Karpas-422 (cell line): ENCODE measurements at regions not wholly inside any gene's neighbourhood (a gene's known extent, or its start where the extent isn't known, plus 50 kb on each side); places are given as distances from the start of the nearest gene placed in this dataset.

Source experiments
- DNase-seq: peaks from one replicate; pipeline ENCODE4 v3.0.0-alpha.2; 2015
- H2AFZ ChIP-seq: fragments of 200-600 bp; sonication (generic); 2 replicates; pipeline ENCODE4 v1.6.1; 2014; ENCODE audit warnings: antibody characterized with exemption, low read length, mixed read lengths
- H3K27ac ChIP-seq: fragments of 200-600 bp; sonication (generic); 2 replicates; pipeline ENCODE4 v1.5.1; 2014; ENCODE audit warnings: mild to moderate bottlenecking, low read length, moderate library complexity
- H3K27me3 ChIP-seq: fragments of 200-600 bp; sonication (generic); 2 replicates; pipeline ENCODE4 v1.6.1; 2014; ENCODE audit warnings: low read length, mixed read lengths
- H3K36me3 ChIP-seq: fragments of 200-600 bp; sonication (generic); 2 replicates; pipeline ENCODE4 v1.6.1; 2014; ENCODE audit warnings: low read length, mixed read lengths; ENCODE audit not compliant: insufficient read depth
- H3K4me1 ChIP-seq: fragments of 200-600 bp; sonication (generic); 2 replicates; pipeline ENCODE4 v1.6.1; 2014; ENCODE audit warnings: mild to moderate bottlenecking, low read length, mixed read lengths
- H3K4me2 ChIP-seq: fragments of 200-600 bp; sonication (generic); 2 replicates; pipeline ENCODE4 v1.6.1; 2014; ENCODE audit warnings: low read length, low read depth, mild to moderate bottlenecking; ENCODE audit not compliant: poor library complexity, severe bottlenecking
- H3K4me3 ChIP-seq: fragments of 200-600 bp; sonication (generic); 2 replicates; pipeline ENCODE4 v1.5.1; 2014; ENCODE audit warnings: mild to moderate bottlenecking, antibody characterized with exemption, low read length, mixed read lengths
- H3K79me2 ChIP-seq: fragments of 200-600 bp; sonication (generic); 2 replicates; pipeline ENCODE4 v1.6.1; 2014; ENCODE audit warnings: mild to moderate bottlenecking, low read length, mixed read lengths
- H3K9ac ChIP-seq: fragments of 200-600 bp; sonication (generic); 2 replicates; pipeline ENCODE4 v1.6.0; 2014; ENCODE audit warnings: low read length
- H3K9me2 ChIP-seq: fragments of 200-600 bp; sonication (generic), shearing (Covaris generic); replicated peaks from 2 replicates; pipeline ENCODE4 v1.6.0; 2014; ENCODE audit warnings: mild to moderate bottlenecking, low read length, moderate library complexity; ENCODE audit not compliant: insufficient read depth
- H3K9me3 ChIP-seq: fragments of 300-700, 200-600 bp; sonication (generic); 2 replicates; pipeline ENCODE4 v1.6.1; 2014; ENCODE audit warnings: low read length, mixed read lengths
- H4K20me1 ChIP-seq: fragments of 200-600 bp; sonication (generic); 2 replicates; pipeline ENCODE4 v1.6.1; 2014; ENCODE audit warnings: mild to moderate bottlenecking, antibody characterized with exemption, low read length, low read depth; ENCODE audit not compliant: insufficient read depth

- no peak overlapping the region for H3K27ac ChIP-seq
- H3K36me3 ChIP-seq = no peaks in the 10 kb centered on the region
- no peak for DNase-seq
- H2AFZ ChIP-seq = no peak overlapping the region
- H3K27me3 ChIP-seq = no peaks in the 10 kb centered on the region
- no peaks in the 10 kb centered on the region for H3K79me2 ChIP-seq
- no peaks in the 10 kb centered on the region for H4K20me1 ChIP-seq
- peaks cover 25% of the 10 kb centered on the region for H3K9me3 ChIP-seq
- no peak overlapping the region for H3K4me2 ChIP-seq
- H3K4me3 ChIP-seq = no peak overlapping the region
- H3K9ac ChIP-seq = no peak overlapping the region
- H3K9me2 ChIP-seq = no peaks in the 10 kb centered on the region; the same call in 1 of the 2 replicates
- H3K4me1 ChIP-seq = no peaks in the 10 kb centered on the region
Measured at GRCh38 chr14:29217813-29218450, 451.3 kb downstream of the FOXG1 start.

- no peak overlapping the region for H3K4me3 ChIP-seq
- no peak overlapping the region for H3K4me2 ChIP-seq
- no peak for DNase-seq
- no peaks in the 10 kb centered on the region for H4K20me1 ChIP-seq
- H3K36me3 ChIP-seq = no peaks in the 10 kb centered on the region
- H2AFZ ChIP-seq = no peak overlapping the region
- no peaks in the 10 kb centered on the region for H3K4me1 ChIP-seq
- no peak overlapping the region for H3K9ac ChIP-seq
- no peaks in the 10 kb centered on the region for H3K79me2 ChIP-seq
- no peak overlapping the region for H3K27ac ChIP-seq
- H3K27me3 ChIP-seq = no peaks in the 10 kb centered on the region
- no peaks in the 10 kb centered on the region; the same call in 1 of the 2 replicates for H3K9me2 ChIP-seq
- peaks cover 22% of the 10 kb centered on the region for H3K9me3 ChIP-seq
Measured at GRCh38 chr14:29220072-29220471, 453.5 kb downstream of the FOXG1 start.

- Histone ChIP-seq H4K20me1 (no peaks in the 10 kb centered on the region), H3K27me3 (no peaks in the 10 kb centered on the region), H3K4me2 (no peak overlapping the region), H3K79me2 (no peaks in the 10 kb centered on the region), H3K9me3 (peaks cover 18% of the 10 kb centered on the region), H2AFZ (no peak overlapping the region), H3K4me1 (no peaks in the 10 kb centered on the region), H3K4me3 (no peak overlapping the region), H3K36me3 (no peaks in the 10 kb centered on the region), H3K9me2 (no peaks in the 10 kb centered on the region; the same call in 1 of the 2 replicates), H3K27ac (no peak overlapping the region), H3K9ac (no peak overlapping the region)
- DNase-seq = no peak
Measured at GRCh38 chr14:29220566-29220965, 454.0 kb downstream of the FOXG1 start.

- no peaks in the 10 kb centered on the region for H3K79me2 ChIP-seq
- no peak overlapping the region for H3K4me2 ChIP-seq
- no peaks in the 10 kb centered on the region for H3K4me1 ChIP-seq
- H2AFZ ChIP-seq = no peak overlapping the region
- H3K27ac ChIP-seq = no peak overlapping the region
- H4K20me1 ChIP-seq = no peaks in the 10 kb centered on the region
- H3K27me3 ChIP-seq = no peaks in the 10 kb centered on the region
- no peak overlapping the region for H3K4me3 ChIP-seq
- H3K9me3 ChIP-seq = peaks cover 16% of the 10 kb centered on the region; the same call in 1 of the 2 replicates
- H3K36me3 ChIP-seq = no peaks in the 10 kb centered on the region
- no peak overlapping the region for H3K9ac ChIP-seq
- H3K9me2 ChIP-seq = no peaks in the 10 kb centered on the region; the same call in 1 of the 2 replicates
- no peak for DNase-seq
Measured at GRCh38 chr14:29222006-29222405, 455.4 kb downstream of the FOXG1 start.

GRCh38 chr14:29222671-29223268, 456.2 kb downstream of the FOXG1 start:
- Histone ChIP-seq H3K79me2 (no peaks in the 10 kb centered on the region), H3K9ac (no peak overlapping the region), H3K27me3 (no peaks in the 10 kb centered on the region), H3K36me3 (no peaks in the 10 kb centered on the region), H3K4me1 (no peaks in the 10 kb centered on the region), H3K4me2 (no peak overlapping the region), H2AFZ (no peak overlapping the region), H3K27ac (no peak overlapping the region), H4K20me1 (no peaks in the 10 kb centered on the region), H3K4me3 (no peak overlapping the region), H3K9me2 (no peaks in the 10 kb centered on the region; the same call in 1 of the 2 replicates), H3K9me3 (peaks cover 16% of the 10 kb centered on the region)
- peak; percentile 67 for DNase-seq

GRCh38 chr14:29223947-29224346, 457.4 kb downstream of the FOXG1 start:
- Histone ChIP-seq H3K9me2 (no peaks in the 10 kb centered on the region; the same call in 1 of the 2 replicates), H3K4me3 (no peak overlapping the region)

GRCh38 chr14:29227631-29228030, 461.0 kb downstream of the FOXG1 start:
- Histone ChIP-seq H2AFZ (no peak overlapping the region), H4K20me1 (no peaks in the 10 kb centered on the region)

More at GRCh38 chr14:29223947-29224346, 457.4 kb downstream of the FOXG1 start:
- H3K9me3 ChIP-seq = peaks cover 23% of the 10 kb centered on the region
- no peaks in the 10 kb centered on the region for H3K4me1 ChIP-seq
- no peak overlapping the region for H3K9ac ChIP-seq
- no peak overlapping the region for H2AFZ ChIP-seq
- no peaks in the 10 kb centered on the region for H3K79me2 ChIP-seq
- no peak for DNase-seq
- H3K27me3 ChIP-seq = no peaks in the 10 kb centered on the region
- no peaks in the 10 kb centered on the region for H3K36me3 ChIP-seq
- H3K27ac ChIP-seq = no peak overlapping the region
- no peaks in the 10 kb centered on the region for H4K20me1 ChIP-seq
- H3K4me2 ChIP-seq = no peak overlapping the region

GRCh38 chr14:29232153-29232552, 465.6 kb downstream of the FOXG1 start:
- no peaks in the 10 kb centered on the region for H3K27me3 ChIP-seq
- H4K20me1 ChIP-seq = no peaks in the 10 kb centered on the region
- H3K79me2 ChIP-seq = no peaks in the 10 kb centered on the region
- H3K36me3 ChIP-seq = no peaks in the 10 kb centered on the region
- no peaks in the 10 kb centered on the region for H3K4me1 ChIP-seq
- no peaks in the 10 kb centered on the region for H3K9me2 ChIP-seq
- no peak overlapping the region for H3K9ac ChIP-seq
- no peak for DNase-seq
- peaks cover 52% of the 10 kb centered on the region for H3K9me3 ChIP-seq
- H3K27ac ChIP-seq = no peak overlapping the region
- H2AFZ ChIP-seq = no peak overlapping the region
- H3K4me2 ChIP-seq = no peak overlapping the region
- no peak overlapping the region for H3K4me3 ChIP-seq

More at GRCh38 chr14:29227631-29228030, 461.0 kb downstream of the FOXG1 start:
- H3K9me3 ChIP-seq = peaks cover 37% of the 10 kb centered on the region
- H3K4me3 ChIP-seq = no peak overlapping the region
- no peaks in the 10 kb centered on the region for H3K27me3 ChIP-seq
- no peaks in the 10 kb centered on the region for H3K79me2 ChIP-seq
- H3K4me2 ChIP-seq = no peak overlapping the region
- DNase-seq = no peak
- no peaks in the 10 kb centered on the region for H3K4me1 ChIP-seq
- H3K27ac ChIP-seq = no peak overlapping the region
- H3K36me3 ChIP-seq = no peaks in the 10 kb centered on the region
- H3K9me2 ChIP-seq = no peaks in the 10 kb centered on the region
- H3K9ac ChIP-seq = no peak overlapping the region
